HCT116 (cell line): ENCODE measurements at regions not wholly inside any gene's neighbourhood (a gene's known extent, or its start where the extent isn't known, plus 50 kb on each side); places are given as distances from the start of the nearest gene placed in this dataset.

Experiments used
- ATAC-seq: fragments of 200-7000 bp; cut with Tn5 transposase; 2 replicates; pipeline ENCODE4 v1.9.1; 2020; ENCODE audit warnings: mild to moderate bottlenecking, moderate library complexity
- BruUV-seq: library from RNA; stranded (reverse); fragments of 400-500 nt; replicated peaks from 2 replicates; lab custom pipeline; 2021; lab: Mats Ljungman, UMichigan
- CTCF ChIA-PET: fragments of 300-600 bp; sonication (Branson Sonifier 250); formaldehyde crosslinking; loops from one replicate; lab custom pipeline; 2021; ENCODE audit warnings: antibody characterized with exemption; lab: Charles Lee
- POLR2A ChIA-PET: fragments of 300-600, 350-600 bp; sonication (Branson Sonifier 250); formaldehyde crosslinking; loops from one replicate; lab custom pipeline; 2021; ENCODE audit warnings: antibody characterized with exemption; lab: Charles Lee
- RAD21 ChIA-PET, 2 experiments: fragments of 300-600 bp; sonication (Branson Sonifier 250); formaldehyde crosslinking; loops; one replicate each; lab custom pipeline; 2023; ENCODE audit warnings: low total read pairs in 2 of 2; ENCODE audit not compliant: uncharacterized antibody in 2 of 2, unreplicated experiment in 2 of 2, low non-redundant PET in 1 of 2; lab: Charles Lee
- DNase-seq: peaks from one replicate; pipeline ENCODE4 v3.0.0-alpha.2; 2010; ENCODE audit warnings: low read depth, low spot score
- H2AFZ ChIP-seq: fragments of 200-600 bp; shearing (Covaris generic), sonication (generic); 2 replicates; pipeline ENCODE4 v1.6.1; 2017; ENCODE audit warnings: low read depth, mixed run types, mixed read lengths, antibody characterized with exemption, low read length; ENCODE audit not compliant: poor library complexity, severe bottlenecking
- H3K27ac ChIP-seq: 2 replicates; pipeline ENCODE4 v1.5.1; 2012; ENCODE audit warnings: low read depth, low read length
- H3K27me3 ChIP-seq: fragments of 200-600 bp; sonication (generic); 2 replicates; pipeline ENCODE4 v1.6.1; 2016; ENCODE audit warnings: mixed run types, low read length, mixed read lengths; ENCODE audit not compliant: insufficient read depth
- H3K36me3 ChIP-seq, 2 experiments: fragments of 200-500 bp in 1 of 2; fragments of 200-600 bp in 1 of 2; sonication (Bioruptor generic) in 1 of 2; sonication (generic) in 1 of 2; 2 replicates each; pipeline versions ENCODE4 v1.5.1 to v1.6.1; 2014 to 2016; ENCODE audit warnings: low read length in 2 of 2, inconsistent platforms in 1 of 2, mixed read lengths in 1 of 2, mixed run types in 1 of 2; ENCODE audit not compliant: insufficient read depth in 2 of 2, control insufficient read depth in 1 of 2
- H3K4me1 ChIP-seq, 2 experiments: fragments of 200-600 bp in 1 of 2; sonication (generic) in 1 of 2; 2 replicates each; pipeline versions ENCODE4 v1.5.1 to v1.6.1; 2012 to 2017; ENCODE audit warnings: low read length in 2 of 2, inconsistent platforms in 1 of 2, mild to moderate bottlenecking in 1 of 2, mixed read lengths in 1 of 2, mixed run types in 1 of 2, moderate library complexity in 1 of 2; ENCODE audit not compliant: insufficient read depth in 2 of 2, control insufficient read depth in 1 of 2
- H3K4me2 ChIP-seq: fragments of 200-600 bp; sonication (generic); 2 replicates; pipeline ENCODE4 v1.6.1; 2017; ENCODE audit warnings: mixed run types, low read length, mixed read lengths
- H3K4me3 ChIP-seq, 2 experiments: fragments of 200-600 bp in 1 of 2; sonication (generic) in 1 of 2; replicated peaks in 1 of 2; 2 replicates each; pipeline ENCODE4 v1.5.1; 2011 to 2016; ENCODE audit warnings: low read length in 2 of 2, control low read depth in 1 of 2, low read depth in 1 of 2, mild to moderate bottlenecking in 1 of 2, mixed read lengths in 1 of 2, mixed run types in 1 of 2
- H3K79me2 ChIP-seq: fragments of 200-600 bp; sonication (generic); 2 replicates; pipeline ENCODE4 v1.6.1; 2017; ENCODE audit warnings: mild to moderate bottlenecking, mixed run types, low read length, moderate library complexity, mixed read lengths; ENCODE audit not compliant: insufficient read depth
- H3K9ac ChIP-seq: fragments of 200-600 bp; sonication (generic); 2 replicates; pipeline ENCODE4 v1.6.1; 2016; ENCODE audit warnings: low read length, mixed read lengths
- H3K9me2 ChIP-seq: fragments of 200-600 bp; sonication (generic), shearing (Covaris generic); 2 replicates; pipeline ENCODE4 v1.6.1; 2017; ENCODE audit warnings: mixed run types, mild to moderate bottlenecking, moderate library complexity; ENCODE audit not compliant: insufficient read depth
- H3K9me3 ChIP-seq, 2 experiments: fragments of 200-500 bp in 1 of 2; fragments of 200-600 bp in 1 of 2; sonication (Bioruptor generic) in 1 of 2; sonication (generic) in 1 of 2; 2 replicates each; pipeline ENCODE4 v1.6.1; 2014 to 2017; ENCODE audit warnings: low read length in 2 of 2, mixed read lengths in 2 of 2, inconsistent platforms in 1 of 2, low read depth in 1 of 2, mild to moderate bottlenecking in 1 of 2, mixed run types in 1 of 2, moderate library complexity in 1 of 2; ENCODE audit not compliant: control insufficient read depth in 1 of 2, insufficient read depth in 1 of 2
- H4K20me1 ChIP-seq: fragments of 200-600 bp; sonication (generic), shearing (Covaris generic); 2 replicates; pipeline ENCODE4 v1.6.1; 2017; ENCODE audit warnings: mixed run types, mild to moderate bottlenecking, moderate library complexity; ENCODE audit not compliant: insufficient read depth
- ATF3 ChIP-seq: IDR thresholded peaks from 2 replicates; pipeline ENCODE4 v1.6.1; 2012
- CBX3 ChIP-seq: IDR thresholded peaks from 2 replicates; pipeline ENCODE4 v1.6.1; 2012; ENCODE audit warnings: low read depth
- CTCF ChIP-seq, 3 experiments: fragments of 200-600 bp in 1 of 3; sonication (generic) in 1 of 3; IDR thresholded peaks in 2 of 3; conservative IDR thresholded peaks in 1 of 3; 2 replicates each; pipeline ENCODE4 v1.5.1; 2012 to 2017; ENCODE audit warnings: low read depth in 2 of 3, low read length in 2 of 3, antibody characterized with exemption in 1 of 3, borderline replicate concordance in 1 of 3, control low read depth in 1 of 3, mild to moderate bottlenecking in 1 of 3, mixed read lengths in 1 of 3, mixed run types in 1 of 3, moderate library complexity in 1 of 3; ENCODE audit not compliant: insufficient read depth in 1 of 3
- ELF1 ChIP-seq: IDR thresholded peaks from 2 replicates; pipeline ENCODE4 v1.6.1; 2012; ENCODE audit warnings: low read depth, borderline replicate concordance
- FOSL1 ChIP-seq: IDR thresholded peaks from 2 replicates; pipeline ENCODE4 v1.6.1; 2012; ENCODE audit warnings: low read depth
- MAX ChIP-seq: IDR thresholded peaks from 2 replicates; pipeline ENCODE4 v1.6.1; 2012
- POLR2A ChIP-seq: IDR thresholded peaks from 2 replicates; pipeline ENCODE4 v1.7.0; 2011; ENCODE audit warnings: borderline replicate concordance; ENCODE audit not compliant: insufficient read depth, insufficient read length; ENCODE audit errors: extremely low read depth
- RAD21 ChIP-seq: IDR thresholded peaks from 2 replicates; pipeline ENCODE4 v1.6.1; 2012; ENCODE audit warnings: low read depth, mild to moderate bottlenecking
- SIN3A ChIP-seq: IDR thresholded peaks from 2 replicates; pipeline ENCODE4 v1.6.1; 2012; ENCODE audit warnings: low read depth
- SRF ChIP-seq: IDR thresholded peaks from 2 replicates; pipeline ENCODE4 v1.6.1; 2012; ENCODE audit warnings: low read depth
- TCF7L2 ChIP-seq: IDR thresholded peaks from 2 replicates; pipeline ENCODE4 v1.7.0; 2011; ENCODE audit warnings: borderline replicate concordance, inconsistent platforms; ENCODE audit not compliant: insufficient read depth, insufficient read length; ENCODE audit errors: extremely low read depth
- YY1 ChIP-seq: IDR thresholded peaks from 2 replicates; pipeline ENCODE4 v1.6.1; 2011; ENCODE audit warnings: low read length, low read depth, moderate library complexity, mild to moderate bottlenecking; ENCODE audit not compliant: insufficient replicate concordance; ENCODE audit errors: extremely low read depth
- ZFX ChIP-seq: fragments of 450-650 bp; IDR thresholded peaks from 2 replicates; pipeline ENCODE4 v1.6.1; 2017
- ZNF274 ChIP-seq: fragments of 200-500 bp; sonication (Bioruptor generic); IDR thresholded peaks from 2 replicates; pipeline ENCODE4 v1.6.1; 2014; ENCODE audit warnings: mild to moderate bottlenecking, low read depth, low read length, inconsistent platforms
- intact Hi-C: fragments of 100-400 bp; cut with micrococcal nuclease; formaldehyde crosslinking; loops from 2 replicates; pipeline ENCODE4 v1.10.0; 2022

DNA sequence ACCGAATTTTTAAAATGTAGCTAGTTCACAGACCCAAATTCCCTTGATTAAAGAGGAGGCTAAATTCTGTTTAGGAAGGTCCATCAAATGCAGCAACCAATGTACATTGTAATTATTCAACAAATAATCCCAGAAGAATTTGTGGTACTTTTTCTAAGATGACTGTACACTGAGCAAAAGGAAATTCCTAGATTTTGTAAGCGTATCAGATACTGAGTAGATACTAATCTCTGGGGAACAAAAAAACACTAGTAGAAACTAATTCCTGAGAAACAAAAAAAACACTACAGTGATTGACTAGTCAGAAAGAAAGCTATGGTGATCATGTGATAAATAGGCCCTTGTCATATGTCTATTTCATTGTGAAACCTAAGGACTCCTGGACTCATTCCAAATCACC, 246.1 kb downstream of the PCDH17 start:
- DNase-seq: no peak
- H3K36me3 ChIP-seq: no peaks in the 10 kb centered on the region
- no peaks in the 10 kb centered on the region for H3K4me1 ChIP-seq
- ChIA-PET POLR2A (no interaction called here), RAD21 (no interaction called here), CTCF (no interaction called here)
- intact Hi-C loops: no loop called here
- H3K4me2 ChIP-seq: no peak overlapping the region
- H4K20me1 ChIP-seq: no peaks in the 10 kb centered on the region
- H3K9ac ChIP-seq: no peak overlapping the region
- no peak overlapping the region for H3K27ac ChIP-seq
- H3K27me3 ChIP-seq: no peaks in the 10 kb centered on the region
- no peaks in the 10 kb centered on the region for H3K79me2 ChIP-seq
- no peaks in the 10 kb centered on the region for H3K9me2 ChIP-seq
- H2AFZ ChIP-seq: no peak overlapping the region
- H3K9me3 ChIP-seq: peaks cover 13 to 24% of the 10 kb centered on the region in 2 experiments; a peak in 2 of 4 replicates
- no TSS peak for BruUV-seq
- no peak for ATAC-seq
- TF ChIP-seq SRF (no peak), CTCF (IDR thresholded peaks at IDR 0.05 in 2 of 3, conservative IDR thresholded peaks at IDR 0.05 in 1 of 3; ENCODE audit: borderline replicate concordance in 1 of 3, insufficient read depth in 1 of 3, low read depth in 2 of 3, low read length in 2 of 3) (no peak), ZNF274 (no peak)
- H3K4me3 ChIP-seq: no peak overlapping the region

DNA sequence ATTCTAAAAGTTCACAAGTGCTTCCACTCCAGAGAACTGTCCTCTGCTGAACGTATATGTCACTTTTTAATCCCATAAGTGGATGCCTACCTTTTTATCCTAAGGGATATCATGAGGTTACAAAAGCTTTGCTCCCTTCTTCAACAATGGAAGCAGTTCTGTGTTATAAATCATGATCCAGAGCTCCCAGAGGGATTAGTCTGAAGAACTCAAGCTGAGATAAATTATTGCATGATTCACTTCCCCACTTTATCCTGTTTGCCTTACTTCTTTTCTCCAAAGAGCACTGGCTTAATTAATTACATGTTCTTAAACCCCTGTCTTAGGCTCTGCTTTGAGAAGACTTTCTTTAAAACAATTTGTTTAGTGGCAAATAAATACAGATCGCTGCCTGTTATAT, 246.7 kb downstream of the PCDH17 start:
- H2AFZ ChIP-seq: no peak overlapping the region
- POLR2A ChIA-PET: no interaction called here
- no peaks in the 10 kb centered on the region for H4K20me1 ChIP-seq
- no peaks in the 10 kb centered on the region for H3K4me1 ChIP-seq
- no peak overlapping the region for H3K4me3 ChIP-seq
- H3K9me2 ChIP-seq: no peaks in the 10 kb centered on the region
- H3K9me3 ChIP-seq: peaks cover 9 to 25% of the 10 kb centered on the region in 2 experiments; a peak in 3 of 4 replicates
- H3K27ac ChIP-seq: no peak overlapping the region
- no peak overlapping the region for H3K4me2 ChIP-seq
- RAD21 ChIA-PET: no interaction called here
- no TSS peak for BruUV-seq
- H3K79me2 ChIP-seq: no peaks in the 10 kb centered on the region
- TF ChIP-seq SIN3A (no peak), TCF7L2 (no peak), ZNF274 (no peak), MAX (no peak), POLR2A (no peak), RAD21 (no peak), ATF3 (no peak), CBX3 (no peak), YY1 (no peak), ZFX (no peak), CTCF (IDR thresholded peaks at IDR 0.05 in 2 of 3, conservative IDR thresholded peaks at IDR 0.05 in 1 of 3; ENCODE audit: borderline replicate concordance in 1 of 3, insufficient read depth in 1 of 3, low read depth in 2 of 3, low read length in 2 of 3) (no peak), FOSL1 (no peak), ELF1 (no peak)
- H3K27me3 ChIP-seq: no peaks in the 10 kb centered on the region
- H3K9ac ChIP-seq: no peak overlapping the region
- CTCF ChIA-PET: no interaction called here
- H3K36me3 ChIP-seq: no peaks in the 10 kb centered on the region
- no peak for ATAC-seq
- intact Hi-C loops: no loop called here
- no peak for DNase-seq
